NCI-H2196 (cell line): ENCODE measurements at regions not wholly inside any gene's neighbourhood (a gene's known extent, or its start where the extent isn't known, plus 50 kb on each side); places are given as distances from the start of the nearest gene placed in this dataset.
"Not testable (repeated sequence)": the region's sequence is repeated elsewhere in the genome, so short reads cannot be mapped to it uniquely, and the experiment has no call there.

Source experiments
- DNase-seq: peaks from one replicate; lab custom pipeline; 2025; ENCODE audit not compliant: unreplicated experiment; lab: John Stamatoyannopoulos, UW

DNA sequence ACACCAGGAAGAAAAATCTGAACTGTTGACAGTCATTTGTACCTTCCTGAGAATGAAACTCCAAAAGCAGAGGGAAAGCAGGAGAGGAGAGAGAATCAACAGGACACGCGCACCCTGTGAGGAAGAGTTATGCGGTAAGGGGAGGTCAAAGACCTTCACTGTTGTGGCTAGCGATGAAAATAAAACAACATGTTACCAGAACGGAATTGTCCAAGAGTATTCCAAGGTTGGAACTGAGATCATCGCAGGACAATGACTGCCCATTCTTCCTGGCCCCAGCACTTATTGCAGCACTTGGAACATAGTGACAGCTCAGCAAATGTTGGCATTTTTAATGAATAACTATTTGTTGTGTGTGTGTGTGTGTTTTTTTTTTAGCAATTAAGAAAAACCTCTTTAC, 176.0 kb upstream of the TSC22D1 start:
- no peak for DNase-seq

DNA sequence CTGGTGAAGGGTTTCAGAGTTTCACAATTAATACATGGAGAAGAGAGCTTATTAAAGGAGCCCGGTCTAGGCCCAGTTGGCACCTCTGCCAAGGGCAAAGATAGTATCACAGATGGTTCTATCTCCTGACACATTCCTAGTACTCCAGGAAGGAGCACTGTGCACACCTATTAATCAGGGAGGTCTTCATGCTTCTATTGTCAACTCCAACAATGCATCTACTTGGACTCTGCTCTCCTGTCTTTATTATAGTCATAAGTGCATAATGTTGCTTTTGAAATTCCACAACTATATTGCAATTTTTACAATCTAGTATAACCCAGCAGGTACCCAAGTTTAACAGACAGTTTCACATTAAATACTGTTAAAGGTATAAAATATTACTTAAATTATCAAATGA, 174.5 kb upstream of the TSC22D1 start:
- no peak for DNase-seq

DNA sequence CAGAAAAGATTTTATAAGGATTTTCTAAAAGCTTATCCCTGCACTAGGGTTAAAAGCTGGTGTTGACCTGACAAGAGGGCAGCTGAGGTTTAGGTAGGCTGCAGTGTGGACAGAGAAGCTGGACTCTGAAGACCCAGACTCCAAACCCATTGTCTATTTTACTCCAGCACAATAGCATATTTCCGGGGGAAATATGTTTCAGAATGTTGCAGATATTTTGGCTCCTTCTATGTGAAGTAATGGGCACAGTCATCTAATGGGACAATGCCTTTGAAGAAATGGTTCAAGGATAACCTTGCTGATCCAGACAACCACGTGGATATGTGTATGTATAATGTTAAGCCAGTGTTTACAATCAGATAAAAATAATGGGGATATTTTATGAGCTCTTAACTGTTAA, 173.8 kb upstream of the TSC22D1 start:
- DNase-seq = no peak

DNA sequence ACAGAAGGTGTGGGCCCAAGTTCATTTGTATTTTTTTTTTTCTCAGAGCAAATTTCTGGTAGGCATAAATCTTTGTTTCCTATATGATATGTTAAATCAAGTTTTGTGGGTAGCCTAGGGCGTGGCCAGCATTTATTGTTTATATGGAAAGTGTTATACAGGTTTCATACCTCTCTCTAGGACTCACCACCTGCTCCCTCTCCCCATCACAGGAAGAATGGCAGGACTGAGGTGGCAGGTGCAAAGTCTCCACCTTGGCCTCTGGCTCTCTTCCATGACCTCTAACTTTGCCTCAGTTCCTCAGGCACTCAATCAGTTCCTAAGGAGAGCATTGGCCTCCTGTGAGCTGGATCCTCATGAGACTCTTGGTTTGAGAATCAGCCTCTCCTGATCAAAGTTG, 172.3 kb upstream of the TSC22D1 start:
- no peak for DNase-seq

DNA sequence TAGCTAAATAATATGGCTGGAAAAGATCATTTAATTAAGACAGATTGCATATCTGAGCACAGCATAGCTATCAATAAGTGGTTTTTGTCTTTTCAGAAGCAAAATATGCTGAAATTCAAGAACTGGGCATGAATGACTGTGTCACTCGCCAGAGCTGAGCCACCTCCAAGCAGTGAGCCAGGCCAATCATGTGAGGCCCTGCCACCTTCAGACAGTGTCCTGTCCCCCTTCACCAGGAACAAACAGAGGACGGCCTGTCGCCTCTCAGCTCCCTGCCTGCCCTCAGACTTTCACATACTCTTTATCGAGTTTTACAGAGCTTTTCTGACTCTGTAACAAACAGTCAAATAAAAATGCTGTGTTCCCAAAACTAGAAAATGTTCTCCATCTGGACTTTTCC, 171.0 kb upstream of the TSC22D1 start:
- no peak for DNase-seq

DNA sequence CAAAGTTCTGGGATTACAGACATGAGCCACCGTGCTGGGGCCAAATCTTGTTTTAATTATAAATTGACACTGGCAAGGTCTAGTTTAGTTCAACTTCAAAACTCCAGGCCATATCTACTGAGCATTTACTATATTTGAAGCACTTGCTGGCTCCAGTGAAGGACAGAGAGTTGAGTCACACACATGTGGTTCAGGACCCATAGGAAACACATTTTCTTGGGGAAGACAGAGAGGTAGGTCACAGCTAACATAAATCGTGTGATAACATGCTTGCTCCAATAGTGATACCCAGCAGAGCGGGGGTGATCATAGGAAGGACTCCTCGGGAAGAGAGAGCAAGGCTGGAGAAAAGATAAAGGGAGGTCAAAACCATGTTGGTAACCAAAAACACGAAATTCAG, 170.6 kb upstream of the TSC22D1 start:
- no peak for DNase-seq

DNA sequence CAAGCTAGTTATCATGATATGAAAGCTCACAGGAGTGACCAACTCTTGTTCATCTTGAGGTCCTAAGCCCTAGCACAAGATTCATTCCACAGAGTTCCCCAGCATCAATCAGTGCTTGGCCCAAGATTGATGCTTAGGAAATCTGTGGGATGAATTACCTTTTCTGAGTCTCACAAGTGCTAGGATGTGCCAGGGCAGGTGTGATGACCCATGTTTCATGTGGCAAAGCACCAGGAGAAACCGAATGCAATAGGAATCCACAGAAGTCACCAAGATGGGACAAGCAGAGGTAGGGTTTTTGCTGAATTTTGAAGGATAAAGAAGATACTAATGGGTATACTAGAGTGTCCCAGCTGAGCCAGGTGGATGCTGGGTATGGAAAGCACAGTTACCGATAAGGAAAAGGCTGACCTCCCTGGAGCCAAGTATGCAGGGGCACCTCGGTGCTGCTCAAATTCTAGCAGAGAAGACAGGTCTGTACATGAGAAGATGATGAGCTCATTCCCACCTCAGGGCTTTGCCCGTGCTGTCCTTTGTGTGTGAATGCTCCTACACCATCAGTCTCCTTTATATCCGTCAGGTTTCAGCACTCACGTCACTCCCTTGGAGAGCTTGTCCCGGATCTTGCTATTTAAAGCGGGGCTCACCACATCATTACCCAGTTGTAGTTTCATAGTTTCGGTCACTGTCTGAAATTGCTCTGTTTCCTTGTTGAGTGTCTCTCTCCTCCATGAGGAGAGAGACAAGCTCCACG, 168.9 kb upstream of the TSC22D1 start:
- DNase-seq = no peak

DNA sequence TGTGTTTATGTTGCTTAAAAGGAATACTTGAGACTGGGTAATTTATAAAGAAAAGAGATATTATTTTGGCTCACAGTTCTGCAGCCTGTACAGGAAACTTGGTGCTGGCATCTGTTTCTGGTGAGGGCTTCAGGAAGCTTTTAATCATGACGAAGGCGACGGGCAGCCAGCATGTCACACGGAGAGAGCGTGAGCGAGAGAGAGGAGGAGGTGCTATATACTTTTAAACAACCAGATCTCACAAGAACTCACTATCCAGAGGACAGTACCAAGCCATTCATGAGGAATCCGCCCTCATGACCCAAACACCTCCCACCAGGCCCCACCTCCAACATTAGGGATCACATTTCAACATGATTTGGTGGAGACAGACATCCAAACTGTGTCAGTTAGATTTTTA, 163.4 kb upstream of the TSC22D1 start:
- DNase-seq = no peak

DNA sequence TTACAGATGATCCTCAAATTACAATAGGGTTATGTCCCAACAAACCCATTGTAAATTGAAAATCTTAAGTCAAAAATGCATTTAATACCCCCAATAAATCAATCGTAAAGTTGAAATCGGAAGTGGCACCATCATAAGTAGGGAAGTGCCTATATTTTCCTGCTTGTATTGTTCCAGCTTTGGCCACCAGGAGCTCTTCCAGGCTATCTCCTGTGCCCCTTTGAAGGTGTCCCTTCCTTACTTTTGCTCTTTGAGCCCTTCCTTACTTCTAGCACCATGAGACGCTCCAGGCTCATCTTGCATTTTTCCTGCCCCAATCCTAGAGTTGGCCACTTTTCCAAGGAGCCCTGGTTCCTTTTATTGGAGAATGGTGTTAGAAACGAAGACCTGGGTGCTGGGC, 163.0 kb upstream of the TSC22D1 start:
- no peak for DNase-seq

DNA sequence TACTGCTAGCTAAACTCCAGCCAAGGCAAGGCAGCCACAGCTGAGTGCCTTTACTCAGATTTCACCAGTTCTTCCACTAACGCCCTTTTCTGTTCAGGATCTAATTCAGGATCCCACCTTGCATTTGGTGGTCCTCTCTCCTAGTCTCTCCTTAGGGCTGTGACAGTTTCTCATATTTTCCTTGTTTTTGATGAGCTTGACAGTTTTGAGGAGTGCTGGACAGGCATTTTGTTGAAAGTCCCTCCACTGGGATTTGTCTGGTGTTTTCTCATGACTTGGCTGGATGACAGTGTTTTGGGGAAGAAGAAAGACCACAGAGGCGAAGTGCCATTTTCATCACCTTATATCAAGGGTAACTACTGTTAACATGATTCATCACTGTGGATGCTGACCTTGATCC, 162.3 kb upstream of the TSC22D1 start:
- no peak for DNase-seq

DNA sequence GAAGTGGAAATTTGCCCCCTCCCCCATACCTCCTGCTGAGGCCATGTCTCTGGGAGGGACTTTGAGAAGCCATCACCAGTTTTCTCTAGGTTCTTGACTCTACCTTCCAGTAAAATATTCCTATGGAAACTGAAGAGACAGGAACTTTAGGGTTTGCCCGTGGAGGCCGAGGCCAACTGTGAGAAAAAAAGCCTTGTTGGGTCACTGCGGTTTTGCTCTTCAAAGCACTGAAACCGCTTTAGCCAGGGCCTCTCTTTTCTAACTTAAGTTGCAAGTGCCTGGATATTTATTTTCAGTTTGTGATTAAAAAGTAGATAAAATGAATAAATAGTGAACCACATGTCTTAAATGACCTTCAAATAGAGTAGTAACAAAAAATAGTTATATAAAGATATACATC, 159.7 kb upstream of the TSC22D1 start:
- no peak for DNase-seq

DNA sequence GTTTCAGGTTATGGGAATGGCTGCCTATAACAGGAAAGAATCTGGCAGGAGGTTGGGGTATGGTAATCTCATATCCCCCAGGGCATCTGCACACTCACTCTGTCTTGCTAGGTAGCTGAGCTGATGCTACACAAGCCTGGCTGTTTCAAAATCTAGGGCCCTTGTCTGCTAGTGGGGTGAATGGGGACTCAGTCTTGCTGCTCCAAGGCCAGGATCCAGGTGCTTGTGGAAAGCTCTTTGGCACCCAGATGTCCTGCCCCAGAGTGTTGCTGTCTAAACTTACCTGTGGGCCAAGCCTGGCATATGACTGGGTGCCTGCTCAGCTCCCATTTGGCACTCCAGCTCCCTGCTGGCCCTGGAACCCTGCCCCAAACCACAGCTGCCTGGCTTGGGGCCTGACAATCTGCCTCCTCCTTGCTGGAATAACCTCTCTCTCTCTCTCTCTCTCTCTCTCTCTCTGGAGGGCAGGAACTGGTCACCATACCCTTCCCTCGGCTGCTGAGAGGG, 158.1 kb upstream of the TSC22D1 start:
- DNase-seq = peak; percentile 44

DNA sequence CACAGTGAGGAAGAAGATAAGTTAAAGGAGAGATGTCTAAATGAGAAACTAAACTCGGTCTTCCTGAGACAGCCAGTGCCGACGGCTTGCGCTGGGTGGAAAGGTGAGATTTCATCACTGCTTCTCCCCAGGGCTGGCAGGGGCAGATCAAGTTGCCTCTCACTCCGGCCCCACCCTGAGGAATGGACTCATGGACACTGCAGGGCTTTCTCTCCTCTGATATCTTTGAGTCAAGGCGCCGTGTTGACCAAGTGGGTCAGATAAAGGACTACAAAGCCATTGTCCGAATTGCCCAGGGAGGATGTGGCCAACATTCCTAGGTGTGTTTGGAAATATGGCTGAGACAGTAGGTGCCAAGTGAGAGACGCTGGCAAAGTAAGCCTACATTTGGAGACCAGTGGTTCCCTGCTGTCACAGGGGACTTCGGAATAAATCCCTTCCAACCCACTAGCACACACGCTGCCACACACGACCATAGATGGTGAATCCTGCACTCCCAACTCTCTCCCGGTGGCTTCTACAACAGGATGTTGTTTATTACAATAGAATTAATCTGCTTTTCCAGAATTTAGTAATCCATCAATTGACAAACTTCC, 156.5 kb upstream of the TSC22D1 start:
- DNase-seq = no peak

DNA sequence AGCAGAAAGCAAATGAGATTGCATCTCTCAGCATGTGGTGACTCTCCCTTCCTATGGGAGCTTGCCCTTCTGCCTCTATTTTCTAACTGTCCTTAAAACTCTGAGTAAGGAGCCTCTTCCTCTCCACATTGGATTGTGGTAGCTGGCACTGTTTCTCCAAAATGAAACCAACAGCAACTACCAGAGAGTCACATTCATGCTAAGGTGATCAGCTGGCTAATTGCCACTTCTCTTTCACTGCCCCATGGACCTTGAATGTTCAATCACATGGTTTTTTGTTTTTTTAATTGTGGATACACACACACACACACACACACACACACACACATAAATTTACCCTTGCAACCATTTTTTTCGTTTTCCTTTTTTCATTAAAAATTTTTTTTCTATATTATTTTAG, 154.7 kb upstream of the TSC22D1 start:
- DNase-seq = no peak

DNA sequence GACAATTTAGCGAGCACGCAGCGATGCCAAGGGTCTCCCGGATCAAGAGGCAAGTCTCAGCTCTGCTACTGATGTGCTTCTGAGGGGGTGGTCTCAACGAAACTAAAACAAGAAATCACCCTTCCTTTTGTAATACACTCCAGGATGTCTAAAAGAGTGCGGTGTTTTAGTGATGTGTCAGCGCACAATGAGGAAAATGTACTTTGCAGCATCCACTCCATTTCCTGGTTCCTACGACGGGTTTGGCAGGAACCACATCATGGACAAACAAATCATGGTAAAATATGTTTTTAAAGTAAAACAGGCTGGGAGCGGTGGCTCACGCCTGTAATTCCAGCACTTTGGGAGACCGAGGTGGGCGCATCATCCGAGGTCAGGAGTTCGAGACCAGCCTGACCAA, 154.0 kb upstream of the TSC22D1 start:
- DNase-seq = no peak

DNA sequence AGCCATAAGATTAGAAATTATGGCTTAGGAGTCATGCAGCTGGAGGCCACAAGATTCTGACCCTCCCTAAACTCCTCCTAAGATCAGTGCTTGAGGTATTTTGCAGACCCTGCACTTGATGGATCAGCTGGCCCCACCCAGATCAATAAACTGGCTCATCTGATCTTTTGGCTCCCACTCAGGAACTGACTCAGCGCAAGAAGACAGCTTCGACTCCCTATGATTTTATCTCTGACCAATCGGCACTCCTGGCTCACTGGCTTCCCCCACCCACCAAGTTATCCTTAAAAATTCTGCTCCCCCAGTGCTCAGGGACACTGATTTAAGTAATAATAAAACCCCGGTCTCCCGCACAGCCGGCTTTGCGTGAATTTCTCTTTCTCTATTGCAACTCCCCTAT, 151.5 kb upstream of the TSC22D1 start:
- DNase-seq = not testable (repeated sequence)

DNA sequence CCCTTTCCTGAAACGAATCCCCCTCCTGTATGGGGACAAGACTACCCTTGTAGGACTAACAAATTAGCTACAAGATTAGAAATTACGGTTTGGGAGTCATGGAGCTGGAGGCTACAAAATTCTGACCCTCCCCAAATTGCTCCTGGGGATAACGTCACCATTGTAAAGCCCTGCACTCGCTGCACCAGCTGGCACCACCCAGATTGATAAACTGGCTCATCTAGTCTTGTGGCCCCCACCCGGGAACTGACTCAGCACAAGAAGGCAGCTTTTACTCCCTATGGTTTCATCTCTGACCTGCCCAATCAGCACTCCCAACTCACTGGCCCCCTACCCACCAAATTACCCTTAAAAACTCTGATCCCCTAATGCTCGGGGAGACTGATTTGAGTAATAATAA, 150.6 kb upstream of the TSC22D1 start:
- DNase-seq = no peak

DNA sequence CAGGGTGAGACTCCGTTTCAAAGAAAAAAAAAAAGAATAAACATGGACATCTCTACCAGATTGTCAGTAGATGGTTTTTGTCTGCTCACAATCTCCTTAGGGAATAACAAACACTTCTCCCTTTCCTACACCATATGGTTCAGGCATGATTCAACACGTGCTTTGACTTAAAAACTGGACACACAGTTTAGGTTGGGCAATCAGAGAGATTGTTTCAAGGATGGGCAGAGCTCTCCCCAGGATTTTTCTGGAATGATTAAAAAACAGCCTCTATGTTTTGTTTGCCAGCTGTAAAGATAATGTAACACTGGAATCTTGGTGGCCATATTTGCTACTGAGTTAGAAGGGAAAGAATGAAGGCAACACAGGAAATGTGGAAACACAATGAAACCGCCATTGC, 150.1 kb upstream of the TSC22D1 start:
- no peak for DNase-seq

DNA sequence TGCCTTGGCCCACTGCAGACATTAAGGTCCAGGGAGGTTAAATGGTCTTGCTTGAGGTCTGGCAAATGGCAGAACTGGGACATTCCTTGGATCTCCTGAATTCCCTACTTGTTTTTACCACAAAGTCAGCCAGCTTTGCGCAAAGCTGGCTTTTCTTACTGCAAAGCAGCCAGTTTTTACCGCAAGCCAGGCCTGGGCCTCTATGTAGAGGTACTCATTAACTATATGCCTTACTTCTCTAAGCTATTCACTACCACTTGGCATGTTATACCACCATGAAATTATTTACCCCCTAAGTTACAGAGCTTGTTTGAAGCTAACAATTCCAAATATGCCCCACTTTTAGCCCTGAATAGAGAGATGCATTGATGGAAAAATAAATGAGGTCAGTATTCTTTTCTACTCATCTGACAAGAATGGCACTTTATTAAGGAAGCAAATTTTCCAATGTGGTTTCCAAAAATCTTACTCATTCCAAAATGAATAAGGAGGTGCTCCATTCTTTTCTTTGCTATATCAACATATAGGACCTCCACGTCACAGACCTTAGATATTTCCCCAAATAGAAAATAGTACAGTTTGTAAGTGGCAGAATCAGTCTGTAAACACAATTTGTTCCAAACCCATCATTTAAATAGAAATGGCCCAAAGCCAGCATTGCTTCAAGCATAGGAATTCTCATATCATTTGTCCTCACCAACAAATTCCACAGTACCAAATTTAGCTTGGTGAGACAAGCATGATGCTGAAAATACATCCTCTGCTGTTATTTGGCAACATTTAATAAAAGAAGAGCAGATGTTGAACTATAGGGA, 143.9 kb upstream of the TSC22D1 start:
- DNase-seq = no peak

DNA sequence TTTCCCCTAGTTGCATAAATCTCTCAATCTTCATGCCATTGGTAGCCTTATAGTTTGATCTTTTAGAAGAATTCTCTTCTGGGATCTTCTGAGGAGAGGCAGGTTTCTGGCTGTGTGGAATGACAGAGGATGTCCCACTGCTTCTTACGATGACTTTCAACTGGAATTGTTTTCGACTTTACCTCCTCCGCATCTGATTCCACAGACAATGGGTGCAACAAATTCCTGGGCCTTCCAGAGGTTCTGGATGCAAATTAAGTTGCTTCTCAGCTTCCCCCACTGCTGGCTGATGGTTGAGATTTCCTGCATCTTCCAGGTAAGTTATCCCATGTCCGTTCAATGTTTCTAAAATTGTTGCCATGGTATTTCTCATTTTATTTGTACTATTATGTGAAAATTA, 142.3 kb upstream of the TSC22D1 start:
- no peak for DNase-seq

DNA sequence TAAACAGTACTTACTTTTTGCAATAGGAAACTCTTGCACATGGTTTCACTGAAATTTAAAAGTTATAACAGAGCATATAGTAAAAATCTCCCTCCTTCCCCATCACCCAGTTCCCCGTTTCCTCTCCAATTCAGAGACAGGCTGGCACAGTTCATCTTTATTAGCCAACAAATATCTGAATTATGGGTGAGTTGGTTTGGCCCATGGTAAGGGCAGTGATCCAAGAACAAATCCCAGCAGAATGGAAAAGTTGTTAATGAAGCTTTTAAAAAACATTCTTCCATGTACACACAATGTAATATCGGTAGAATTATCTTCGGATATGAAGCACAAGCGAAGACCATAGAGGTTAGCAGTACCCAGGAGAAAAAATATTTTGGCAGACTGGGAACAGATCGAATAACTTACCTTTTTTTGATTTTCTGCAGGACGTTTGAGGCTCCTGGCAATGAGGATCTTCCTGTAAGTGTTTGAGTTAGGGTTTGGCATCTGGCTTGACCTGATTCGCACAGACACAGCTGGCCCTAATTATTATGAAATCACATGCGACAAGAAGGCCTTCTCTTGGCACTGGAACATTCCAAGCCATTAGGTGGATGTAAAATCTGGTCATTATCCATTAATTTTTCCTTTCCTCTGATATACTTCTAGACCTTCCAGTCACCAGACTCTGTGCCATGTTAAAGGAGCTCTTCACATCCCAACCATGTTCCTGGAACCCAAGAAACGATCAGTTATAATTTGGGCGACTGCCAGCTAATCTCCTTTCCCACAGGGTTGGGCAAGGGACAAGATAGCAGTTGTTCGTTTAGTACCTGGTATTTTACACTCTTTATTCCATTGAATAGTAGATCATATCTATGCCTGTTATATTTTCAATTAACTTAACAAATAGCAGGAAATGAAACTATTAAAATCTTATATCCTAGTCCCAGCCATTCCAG, 139.4 kb upstream of the TSC22D1 start:
- DNase-seq = peak; percentile 25
